ENCODE measurements at regions not wholly inside any gene's neighbourhood (a gene's known extent, or its start where the extent isn't known, plus 50 kb on each side); places are given as distances from the start of the nearest gene placed in this dataset.
"Not testable (repeated sequence)": the region's sequence is repeated elsewhere in the genome, so short reads cannot be mapped to it uniquely, and the experiment has no call there.

DNA sequence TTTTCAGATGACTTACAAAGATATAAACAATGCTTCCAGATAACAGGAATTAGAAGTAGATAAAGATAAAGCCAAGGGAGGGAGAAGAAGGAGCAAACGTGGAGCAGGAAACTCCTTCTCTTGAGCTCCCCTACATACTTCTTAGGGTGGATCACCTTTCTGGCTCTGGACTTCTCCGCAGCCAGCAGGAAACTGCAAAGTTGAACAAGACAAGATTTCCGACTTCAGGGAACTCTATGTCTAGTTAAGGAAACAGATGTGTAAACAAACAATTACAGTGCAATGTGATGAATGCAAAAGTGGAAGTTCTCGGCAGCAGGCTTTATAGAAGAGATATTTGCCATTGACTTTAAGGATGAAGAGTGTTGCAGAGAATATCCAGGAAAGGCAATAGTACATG is 134.0 kb upstream of the MARCKS start:
- TF ChIP-seq, protein P1, sequence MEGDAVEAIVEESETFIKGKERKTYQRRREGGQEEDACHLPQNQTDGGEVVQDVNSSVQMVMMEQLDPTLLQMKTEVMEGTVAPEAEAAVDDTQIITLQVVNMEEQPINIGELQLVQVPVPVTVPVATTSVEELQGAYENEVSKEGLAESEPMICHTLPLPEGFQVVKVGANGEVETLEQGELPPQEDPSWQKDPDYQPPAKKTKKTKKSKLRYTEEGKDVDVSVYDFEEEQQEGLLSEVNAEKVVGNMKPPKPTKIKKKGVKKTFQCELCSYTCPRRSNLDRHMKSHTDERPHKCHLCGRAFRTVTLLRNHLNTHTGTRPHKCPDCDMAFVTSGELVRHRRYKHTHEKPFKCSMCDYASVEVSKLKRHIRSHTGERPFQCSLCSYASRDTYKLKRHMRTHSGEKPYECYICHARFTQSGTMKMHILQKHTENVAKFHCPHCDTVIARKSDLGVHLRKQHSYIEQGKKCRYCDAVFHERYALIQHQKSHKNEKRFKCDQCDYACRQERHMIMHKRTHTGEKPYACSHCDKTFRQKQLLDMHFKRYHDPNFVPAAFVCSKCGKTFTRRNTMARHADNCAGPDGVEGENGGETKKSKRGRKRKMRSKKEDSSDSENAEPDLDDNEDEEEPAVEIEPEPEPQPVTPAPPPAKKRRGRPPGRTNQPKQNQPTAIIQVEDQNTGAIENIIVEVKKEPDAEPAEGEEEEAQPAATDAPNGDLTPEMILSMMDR (IDR thresholded peaks at IDR 0.05; ENCODE audit: low read depth, low read length) = no peak
- no peak overlapping the region for H3K4me3 ChIP-seq (ENCODE audit: low read depth, low read length)

DNA sequence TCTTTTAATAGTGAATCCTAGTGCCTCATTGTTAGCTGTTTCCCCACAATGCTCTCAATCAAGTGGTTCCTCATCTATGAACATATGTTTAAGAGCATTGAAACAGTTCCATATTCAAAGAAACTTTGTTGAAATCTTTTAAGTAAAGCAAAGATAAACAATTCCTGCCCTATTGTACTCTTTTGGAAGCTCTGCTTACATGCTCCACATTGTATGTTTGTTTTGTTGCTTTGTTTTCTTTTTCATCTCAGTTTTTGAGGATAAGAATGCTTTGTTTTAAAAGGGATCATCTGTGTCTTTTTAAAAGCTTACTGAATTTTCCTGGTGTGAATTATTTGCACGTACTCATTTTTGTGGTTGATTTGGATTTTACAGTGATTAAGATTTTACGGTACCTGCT is 132.2 kb upstream of the MARCKS start:
- H3K4me3 ChIP-seq (ENCODE audit: low read depth, low read length) = not testable (repeated sequence)

DNA sequence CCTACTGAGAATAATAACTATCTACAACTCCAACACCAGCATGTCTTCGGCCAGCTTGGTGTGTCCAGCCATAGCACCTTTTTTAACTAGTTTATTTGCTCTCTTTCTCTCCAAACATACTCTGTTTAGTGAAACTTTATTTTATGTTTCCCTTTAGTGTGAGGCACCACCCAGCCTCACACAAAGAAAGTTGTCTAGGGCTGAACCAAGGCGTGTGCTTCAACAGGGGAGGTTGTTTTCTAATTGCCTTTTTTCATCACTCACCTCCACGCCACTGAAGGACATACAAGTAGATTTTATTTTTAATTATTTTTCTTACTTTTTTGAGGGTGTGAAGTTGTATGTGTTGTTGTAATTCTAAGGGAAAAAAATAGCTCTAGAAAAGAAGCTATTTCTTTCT is 125.6 kb upstream of the MARCKS start:
- H3K4me3 ChIP-seq (ENCODE audit: low read depth, low read length) = no peak overlapping the region
- TF ChIP-seq, protein P1 (IDR thresholded peaks at IDR 0.05; ENCODE audit: low read depth, low read length) = no peak

DNA sequence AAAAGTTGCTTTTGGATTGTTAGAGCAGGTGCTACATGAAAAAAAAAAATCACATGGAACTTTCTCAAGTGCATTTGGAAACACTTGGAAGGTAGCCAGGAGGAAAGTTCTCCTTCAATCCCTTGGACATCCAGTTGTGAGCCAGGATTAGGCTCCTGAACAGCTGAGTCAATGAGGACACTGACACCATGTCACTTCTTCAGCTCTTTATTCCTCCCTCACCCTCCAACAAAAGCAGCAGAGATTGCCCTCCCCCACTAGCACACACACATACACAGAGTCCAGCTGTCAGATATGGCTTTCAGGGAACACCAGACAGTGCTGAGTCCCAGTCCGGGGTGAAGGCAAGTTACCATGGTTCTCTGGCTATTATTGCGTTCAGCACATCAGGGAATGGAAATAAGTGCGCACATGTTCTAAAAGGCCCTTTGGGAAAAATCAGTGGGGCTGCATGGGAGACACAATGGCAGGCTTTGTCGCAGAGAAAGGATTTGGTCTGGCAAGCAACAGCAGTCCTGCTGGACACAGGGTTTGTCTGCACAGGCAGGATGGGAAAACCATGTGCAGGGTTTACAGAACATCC is 124.7 kb upstream of the MARCKS start:
- TF ChIP-seq, protein P1 (IDR thresholded peaks at IDR 0.05; ENCODE audit: low read depth, low read length) = no peak
- H3K4me3 ChIP-seq (ENCODE audit: low read depth, low read length) = no peak overlapping the region

DNA sequence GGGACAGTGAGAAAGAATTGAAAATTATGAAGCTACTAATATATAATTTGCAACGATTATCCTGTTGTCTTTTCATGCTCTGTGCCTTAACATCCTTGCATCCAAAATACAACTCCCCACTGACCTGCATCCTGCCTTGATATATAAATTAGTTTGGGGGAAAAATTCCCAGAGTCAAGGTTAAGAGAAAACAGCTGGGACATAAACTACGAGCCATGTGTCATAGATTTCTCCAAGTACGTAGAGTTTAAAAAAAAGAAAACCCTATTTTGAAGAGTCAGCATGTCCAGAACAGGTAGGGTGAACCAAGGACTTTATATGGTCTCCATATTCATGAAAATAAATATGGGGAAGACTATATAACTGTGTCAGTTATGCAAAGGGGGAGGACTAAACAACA is 123.8 kb upstream of the MARCKS start:
- TF ChIP-seq, protein P1 (IDR thresholded peaks at IDR 0.05; ENCODE audit: low read depth, low read length) = no peak
- H3K4me3 ChIP-seq (ENCODE audit: low read depth, low read length) = no peak overlapping the region

DNA sequence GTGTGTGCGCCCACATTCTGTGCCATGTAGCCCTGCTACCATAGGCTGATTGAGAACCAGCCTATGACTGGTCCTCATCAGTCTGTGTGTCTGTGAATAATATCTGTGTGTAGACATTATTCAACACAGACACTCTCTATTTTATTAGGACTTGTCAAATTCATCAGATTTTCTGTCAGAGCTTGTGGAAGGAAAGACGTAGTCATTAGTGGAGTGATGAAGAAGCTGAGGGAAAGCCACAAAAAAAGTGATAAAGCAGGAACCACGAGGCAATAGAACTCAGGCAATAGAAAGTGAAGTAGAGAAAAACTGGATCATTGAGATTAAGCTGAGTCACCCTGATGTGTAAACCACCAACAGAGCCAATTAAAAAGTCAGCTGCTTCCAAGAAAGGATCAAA is 122.2 kb upstream of the MARCKS start:
- TF ChIP-seq, protein P1 (IDR thresholded peaks at IDR 0.05; ENCODE audit: low read depth, low read length) = no peak
- H3K4me3 ChIP-seq (ENCODE audit: low read depth, low read length) = no peak overlapping the region

DNA sequence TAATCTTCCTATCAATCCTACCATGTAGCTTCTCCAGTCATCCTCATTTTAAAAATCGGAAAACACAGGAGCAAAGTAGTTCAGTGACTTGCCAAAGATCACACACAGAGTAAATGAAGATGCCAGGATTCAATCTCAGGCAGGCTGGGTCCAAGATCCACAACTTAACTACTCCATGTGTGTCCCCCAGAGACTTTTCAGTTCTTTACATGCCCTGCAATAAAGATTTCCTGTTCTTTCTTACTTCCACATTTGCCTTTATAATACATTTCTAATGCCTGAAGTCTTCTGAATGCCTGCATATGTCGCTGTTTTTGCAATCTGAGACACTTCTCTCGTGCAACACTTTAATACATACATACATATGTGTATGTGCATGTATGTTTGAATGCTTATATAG is 121.7 kb upstream of the MARCKS start:
- no peak overlapping the region for H3K4me3 ChIP-seq (ENCODE audit: low read depth, low read length)
- TF ChIP-seq, protein P1 (IDR thresholded peaks at IDR 0.05; ENCODE audit: low read depth, low read length) = no peak

DNA sequence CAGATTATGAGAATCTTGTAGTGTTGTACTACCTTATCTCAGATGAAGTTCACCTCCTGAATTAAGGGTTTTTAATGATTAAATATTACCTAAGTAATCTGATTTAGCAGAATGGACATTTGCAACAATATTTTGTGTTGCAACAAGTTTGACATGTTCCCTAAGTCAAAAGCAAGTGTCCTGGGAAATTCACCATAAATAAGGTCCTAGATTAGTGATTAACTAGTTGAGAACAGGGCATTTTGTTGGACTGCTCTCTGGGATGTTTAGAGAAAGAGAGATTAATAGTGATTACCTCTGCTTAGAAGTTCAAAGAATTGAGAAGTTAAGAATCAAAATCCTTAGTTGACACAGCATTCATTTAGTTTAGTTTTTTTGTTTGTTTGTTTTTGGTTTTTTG is 120.2 kb upstream of the MARCKS start:
- H3K4me3 ChIP-seq (ENCODE audit: low read depth, low read length) = no peak overlapping the region

More for the DNA sequence above, 120.2 kb upstream of the MARCKS start:
- TF ChIP-seq, protein P1 (IDR thresholded peaks at IDR 0.05; ENCODE audit: low read depth, low read length) = no peak
